Upper lobe of left lung (tissue), 6 donors: ENCODE measurements at regions not wholly inside any gene's neighbourhood (a gene's known extent, or its start where the extent isn't known, plus 50 kb on each side); places are given as distances from the start of the nearest gene placed in this dataset.

Source experiments
- ATAC-seq, 2 donors: fragments of 200-7000 bp; cut with Tn5 transposase; one replicate each; pipeline ENCODE4 v1.9.1; 2022; ENCODE audit warnings: mild to moderate bottlenecking in 2 of 2, moderate library complexity in 2 of 2; ENCODE audit not compliant: low FRiP score in 2 of 2
- DNase-seq, 2 donors: peaks; one replicate each; pipeline ENCODE4 v3.0.0-alpha.2; 2019 to 2020
- H3K27ac ChIP-seq, 4 donors: fragments of 200-600 bp; sonication (generic); one replicate each; pipeline ENCODE4 v1.5.1; 2016 to 2019
- H3K27me3 ChIP-seq, 4 donors: fragments of 200-600 bp; sonication (generic); one replicate each; pipeline ENCODE4 v1.5.1; 2017 to 2019
- H3K36me3 ChIP-seq, 4 donors: fragments of 200-600 bp; sonication (generic); one replicate each; pipeline ENCODE4 v1.5.1; 2016 to 2019
- H3K4me1 ChIP-seq, 4 donors: fragments of 200-600 bp; sonication (generic); one replicate each; pipeline ENCODE4 v1.5.1; 2018 to 2019
- H3K4me3 ChIP-seq, 4 donors: fragments of 200-600 bp; sonication (generic); one replicate each; pipeline ENCODE4 v1.5.1; 2017 to 2019; ENCODE audit warnings: mild to moderate bottlenecking in 2 of 4, moderate library complexity in 1 of 4
- H3K9me3 ChIP-seq, 4 donors: fragments of 200-600 bp; sonication (generic); one replicate each; pipeline ENCODE4 v1.5.1; 2018 to 2019
- EP300 ChIP-seq, 4 donors: sonication (generic); formaldehyde crosslinking; IDR thresholded peaks; one replicate each; pipeline ENCODE4 v1.5.1; 2017; ENCODE audit warnings: antibody characterized with exemption in 4 of 4, control low read depth in 2 of 4
- POLR2A ChIP-seq, 4 donors: fragments of 450-650 bp; IDR thresholded peaks; one replicate each; pipeline ENCODE4 v1.5.1; 2016 to 2017; ENCODE audit warnings: antibody characterized with exemption in 4 of 4, mild to moderate bottlenecking in 2 of 4
- POLR2AphosphoS5 ChIP-seq, 2 donors: sonication (generic); formaldehyde crosslinking; IDR thresholded peaks; one replicate each; pipeline ENCODE4 v1.5.1; 2017; ENCODE audit warnings: antibody characterized with exemption in 2 of 2
- WGBS, 2 donors: methylation state at CpG; one replicate each; pipeline ENCODE4 v1.1.5; 2017 to 2018; 5-methylcytosine and 5-hydroxymethylcytosine counted together
- TF ChIP-seq, protein P1 (sequence below), 6 experiments: fragments of 450-650 bp in 4 of 6; fragments of 200-600 bp in 2 of 6; sonication (generic) in 2 of 6; IDR thresholded peaks; one replicate each; pipeline ENCODE4 v1.5.1; 2016 to 2019; ENCODE audit warnings: antibody characterized with exemption in 6 of 6
- donor health status: DM: no; HTN: no; CAD: no; lungs with moderate emphysema.
- donor health status: DM: no; HTN: yes; CAD: no; lungs with severe emphysema.

DNA sequence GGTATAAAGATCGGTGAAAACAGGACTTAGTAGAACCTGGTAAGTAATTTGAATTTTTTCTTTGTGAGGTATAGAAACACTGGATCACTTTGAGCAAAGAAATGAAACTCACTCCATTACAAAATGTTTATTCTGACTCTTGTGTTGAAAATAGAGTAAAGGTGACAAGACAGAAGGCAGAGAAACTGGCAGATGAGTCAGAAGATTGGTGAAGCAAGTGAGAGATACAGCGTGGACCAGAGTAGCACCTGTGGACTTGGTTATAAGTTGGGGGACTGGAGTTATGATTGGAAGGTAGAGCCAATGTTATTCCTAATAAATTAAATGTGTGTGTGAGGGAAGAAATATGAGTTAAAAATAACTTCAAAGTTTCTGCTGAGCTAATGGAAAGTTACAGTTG lies 620.9 kb downstream of the ZWINT start:
- DNase-seq (no peak), ATAC-seq (no peak)
- H3K4me3 ChIP-seq, result no peak overlapping the region
- no peak overlapping the region for H3K27ac ChIP-seq
- H3K27me3 ChIP-seq, result no peaks in the 10 kb centered on the region
- H3K36me3 ChIP-seq, result no peaks in the 10 kb centered on the region
- no peaks in the 10 kb centered on the region for H3K9me3 ChIP-seq
- no peaks in the 10 kb centered on the region for H3K4me1 ChIP-seq
- WGBS, 2 donors, result 91 to 93% methylated on average over 2 of the region's 2 CpGs
- TF ChIP-seq POLR2AphosphoS5 (IDR thresholded peaks at IDR 0.05) (no peak), EP300 (IDR thresholded peaks at IDR 0.05) (no peak), POLR2A (IDR thresholded peaks at IDR 0.05) (no peak)
- TF ChIP-seq, protein P1, sequence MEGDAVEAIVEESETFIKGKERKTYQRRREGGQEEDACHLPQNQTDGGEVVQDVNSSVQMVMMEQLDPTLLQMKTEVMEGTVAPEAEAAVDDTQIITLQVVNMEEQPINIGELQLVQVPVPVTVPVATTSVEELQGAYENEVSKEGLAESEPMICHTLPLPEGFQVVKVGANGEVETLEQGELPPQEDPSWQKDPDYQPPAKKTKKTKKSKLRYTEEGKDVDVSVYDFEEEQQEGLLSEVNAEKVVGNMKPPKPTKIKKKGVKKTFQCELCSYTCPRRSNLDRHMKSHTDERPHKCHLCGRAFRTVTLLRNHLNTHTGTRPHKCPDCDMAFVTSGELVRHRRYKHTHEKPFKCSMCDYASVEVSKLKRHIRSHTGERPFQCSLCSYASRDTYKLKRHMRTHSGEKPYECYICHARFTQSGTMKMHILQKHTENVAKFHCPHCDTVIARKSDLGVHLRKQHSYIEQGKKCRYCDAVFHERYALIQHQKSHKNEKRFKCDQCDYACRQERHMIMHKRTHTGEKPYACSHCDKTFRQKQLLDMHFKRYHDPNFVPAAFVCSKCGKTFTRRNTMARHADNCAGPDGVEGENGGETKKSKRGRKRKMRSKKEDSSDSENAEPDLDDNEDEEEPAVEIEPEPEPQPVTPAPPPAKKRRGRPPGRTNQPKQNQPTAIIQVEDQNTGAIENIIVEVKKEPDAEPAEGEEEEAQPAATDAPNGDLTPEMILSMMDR (IDR thresholded peaks at IDR 0.05), result no peak

DNA sequence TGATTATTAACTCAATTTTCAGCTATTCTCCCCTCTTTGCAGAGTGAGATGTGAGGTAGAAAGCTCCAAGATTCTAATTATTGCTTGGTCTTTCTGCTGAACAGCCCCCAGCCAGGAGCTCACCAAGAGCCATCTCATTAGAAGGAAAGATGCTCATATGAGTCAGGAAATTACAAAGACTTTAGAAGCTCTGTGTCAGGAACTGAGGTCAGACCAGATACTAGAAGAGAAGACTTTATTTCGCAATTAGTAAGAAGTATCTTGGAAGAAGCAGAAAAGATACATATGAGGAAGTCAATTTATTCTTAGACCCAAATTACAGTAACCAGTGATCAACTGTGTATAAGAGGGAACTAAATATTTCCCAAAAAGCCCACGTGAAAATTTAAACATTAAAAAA lies 626.9 kb downstream of the ZWINT start:
- 42 to 60% methylated on average over 2 of the region's 2 CpGs for WGBS, 2 donors
- H3K27ac ChIP-seq, result no peak overlapping the region
- ATAC-seq, result no peak
- H3K9me3 ChIP-seq, result no peaks in the 10 kb centered on the region
- no peaks in the 10 kb centered on the region for H3K27me3 ChIP-seq
- no peaks in the 10 kb centered on the region for H3K4me1 ChIP-seq
- TF ChIP-seq, protein P1 (IDR thresholded peaks at IDR 0.05), result no peak
- TF ChIP-seq POLR2A (IDR thresholded peaks at IDR 0.05), result no peak
- no peak for TF ChIP-seq POLR2AphosphoS5 (IDR thresholded peaks at IDR 0.05)
- no peak for TF ChIP-seq EP300 (IDR thresholded peaks at IDR 0.05)
- no peak overlapping the region for H3K4me3 ChIP-seq
- H3K36me3 ChIP-seq, result no peaks in the 10 kb centered on the region
- no peak for DNase-seq

DNA sequence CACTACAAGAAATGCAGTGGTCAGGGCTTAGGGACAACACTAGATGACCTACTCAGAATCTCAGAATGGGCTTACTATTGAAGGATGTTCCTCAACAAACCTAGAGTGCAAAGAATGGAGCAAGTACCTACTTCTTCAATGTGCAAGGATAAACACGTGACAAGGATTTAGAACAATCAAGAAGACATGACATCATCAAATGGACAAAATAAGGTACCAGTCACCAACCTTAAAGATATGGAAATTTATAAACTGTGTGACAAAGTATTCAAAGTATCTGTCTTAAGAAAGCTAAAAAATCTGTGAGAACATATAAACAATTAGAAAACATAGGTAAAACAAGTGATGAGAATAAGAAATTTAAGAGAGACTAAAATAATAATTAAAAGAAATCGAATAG lies 656.1 kb downstream of the ZWINT start:
- no peaks in the 10 kb centered on the region for H3K9me3 ChIP-seq
- no peak for TF ChIP-seq POLR2AphosphoS5 (IDR thresholded peaks at IDR 0.05)
- no peak for TF ChIP-seq POLR2A (IDR thresholded peaks at IDR 0.05)
- no peak for TF ChIP-seq EP300 (IDR thresholded peaks at IDR 0.05)
- TF ChIP-seq, protein P1 (IDR thresholded peaks at IDR 0.05), result no peak
- 83 to 91% methylated on average over 2 of the region's 2 CpGs for WGBS, 2 donors
- no peak overlapping the region for H3K4me3 ChIP-seq
- no peak overlapping the region for H3K27ac ChIP-seq
- no peaks in the 10 kb centered on the region for H3K27me3 ChIP-seq
- ATAC-seq, result no peak
- no peaks in the 10 kb centered on the region for H3K36me3 ChIP-seq
- DNase-seq, result no peak
- H3K4me1 ChIP-seq, result no peaks in the 10 kb centered on the region

DNA sequence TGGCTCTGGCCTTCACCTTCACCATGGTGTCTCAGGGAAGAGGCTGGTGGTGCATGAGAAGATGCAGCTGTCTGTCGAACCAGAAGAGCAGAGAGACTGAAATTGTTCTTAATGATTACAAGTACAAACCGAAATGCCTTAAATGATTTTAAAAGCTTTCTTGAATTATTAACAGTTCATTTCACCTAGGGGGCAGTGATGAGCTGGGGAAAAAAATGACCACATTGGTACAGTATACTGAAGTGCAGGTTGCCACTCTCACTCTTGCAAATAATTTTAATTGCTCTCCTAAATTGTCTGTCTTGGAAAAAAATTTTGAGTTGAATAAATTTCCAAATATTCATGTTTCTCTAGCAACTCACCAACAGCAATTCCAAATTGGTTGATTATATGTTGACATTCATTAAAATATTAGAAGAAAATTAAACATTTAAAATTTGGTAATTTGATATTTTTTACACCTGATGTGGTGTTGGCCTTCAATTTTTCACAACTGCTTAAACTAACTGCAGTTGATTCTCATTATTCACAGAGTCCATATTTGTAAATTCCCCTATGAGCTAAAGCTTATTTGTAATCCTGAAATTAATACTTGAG lies 692.6 kb downstream of the ZWINT start:
- no peak overlapping the region for H3K27ac ChIP-seq
- no peaks in the 10 kb centered on the region for H3K9me3 ChIP-seq
- no peaks in the 10 kb centered on the region for H3K4me1 ChIP-seq
- no peaks in the 10 kb centered on the region for H3K36me3 ChIP-seq
- no peaks in the 10 kb centered on the region for H3K27me3 ChIP-seq
- TF ChIP-seq POLR2AphosphoS5 (IDR thresholded peaks at IDR 0.05), result no peak
- TF ChIP-seq, protein P1 (IDR thresholded peaks at IDR 0.05), result peak in 2 of 6 experiments; percentile 17 to 18
- no peak overlapping the region for H3K4me3 ChIP-seq
- ATAC-seq (no peak), DNase-seq (no peak)
- WGBS, 2 donors, result 66 to 91% methylated on average over 2 of the region's 2 CpGs

DNA sequence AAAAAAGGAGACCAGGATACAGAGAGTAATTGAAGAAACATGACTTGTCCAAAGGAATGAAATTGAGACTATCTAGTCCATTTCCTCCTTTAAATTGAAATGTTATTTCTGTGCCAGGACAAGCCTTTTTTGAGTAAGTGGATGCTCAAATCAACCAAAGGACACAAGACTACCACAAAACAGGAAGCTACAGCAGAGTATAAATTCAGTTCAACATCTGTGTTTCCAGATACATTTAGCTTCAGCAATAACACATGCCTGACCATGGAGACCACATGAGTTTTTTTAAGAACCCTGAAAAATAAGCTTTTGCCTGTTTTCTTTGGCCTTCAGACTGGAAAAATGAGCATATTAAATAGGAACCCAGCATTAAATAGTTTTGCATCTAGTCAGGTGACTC lies 707.5 kb downstream of the ZWINT start:
- no peaks in the 10 kb centered on the region for H3K27me3 ChIP-seq

More for the DNA sequence above, 707.5 kb downstream of the ZWINT start:
- ATAC-seq (no peak), DNase-seq (no peak)
- Histone ChIP-seq H3K27ac (no peak overlapping the region), H3K4me1 (no peaks in the 10 kb centered on the region), H3K4me3 (no peak overlapping the region), H3K36me3 (no peaks in the 10 kb centered on the region), H3K9me3 (no peaks in the 10 kb centered on the region)
- TF ChIP-seq POLR2A (IDR thresholded peaks at IDR 0.05) (no peak), POLR2AphosphoS5 (IDR thresholded peaks at IDR 0.05) (no peak), EP300 (IDR thresholded peaks at IDR 0.05) (no peak)
- TF ChIP-seq, protein P1 (IDR thresholded peaks at IDR 0.05), result no peak
